Frontal cortex (tissue), 3 donors: ENCODE measurements at regions not wholly inside any gene's neighbourhood (a gene's known extent, or its start where the extent isn't known, plus 50 kb on each side); places are given as distances from the start of the nearest gene placed in this dataset.

Source experiments
- DNase-seq, 2 donors: peaks; one replicate each; pipeline ENCODE4 v3.0.0; 2012; ENCODE audit warnings: low spot score in 2 of 2
- FAIRE-seq: peaks from 2 replicates; lab custom pipeline; 2012; peaks lifted over from hg19 to GRCh38; lab: Jason Lieb, UNC
- donor health status: control.
- donor health status: control.
- donor health status: control.

GRCh38 chr1:198030682-198031081 lies 113.5 kb downstream of the LHX9 start:
- no peak for DNase-seq
- FAIRE-seq, result no peak

- DNase-seq (no peak), FAIRE-seq (no peak)
Observed at GRCh38 chr1:198031086-198031485, 113.9 kb downstream of the LHX9 start.

GRCh38 chr1:198032668-198033067 lies 115.5 kb downstream of the LHX9 start:
- no peak for DNase-seq
- FAIRE-seq, result no peak

GRCh38 chr1:198040880-198041279 lies 115.9 kb upstream of the NEK7 start:
- no peak for DNase-seq
- FAIRE-seq, result no peak

- DNase-seq (no peak), FAIRE-seq (no peak)
Observed at GRCh38 chr1:198042168-198042567, 114.6 kb upstream of the NEK7 start.

GRCh38 chr1:198047913-198048312 lies 108.9 kb upstream of the NEK7 start:
- no peak for DNase-seq
- FAIRE-seq, result no peak

GRCh38 chr1:198054510-198054909 lies 102.3 kb upstream of the NEK7 start:
- FAIRE-seq, result no peak
- DNase-seq, result no peak

GRCh38 chr1:198056255-198056654 lies 100.5 kb upstream of the NEK7 start:
- FAIRE-seq (no peak), DNase-seq (no peak)

- DNase-seq, result no peak
- FAIRE-seq, result no peak
Observed at GRCh38 chr1:198064181-198064580, 92.6 kb upstream of the NEK7 start.

GRCh38 chr1:198068285-198068684 lies 88.5 kb upstream of the NEK7 start:
- FAIRE-seq (no peak), DNase-seq (no peak)

GRCh38 chr1:198072177-198072576 lies 84.6 kb upstream of the NEK7 start:
- no peak for DNase-seq
- FAIRE-seq, result no peak

- DNase-seq, result no peak
- FAIRE-seq, result no peak
Observed at GRCh38 chr1:198075296-198075695, 81.5 kb upstream of the NEK7 start.

- DNase-seq (no peak), FAIRE-seq (no peak)
Observed at GRCh38 chr1:198079432-198079951, 77.3 kb upstream of the NEK7 start.

GRCh38 chr1:198082576-198082975 lies 74.2 kb upstream of the NEK7 start:
- no peak for FAIRE-seq

GRCh38 chr1:198083549-198083948 lies 73.2 kb upstream of the NEK7 start:
- FAIRE-seq (peak; percentile 82), DNase-seq (no peak)

More at GRCh38 chr1:198082576-198082975, 74.2 kb upstream of the NEK7 start:
- no peak for DNase-seq

GRCh38 chr1:198084241-198084908 lies 72.4 kb upstream of the NEK7 start:
- DNase-seq, result no peak
- FAIRE-seq, result no peak

GRCh38 chr1:198086051-198086745 lies 70.6 kb upstream of the NEK7 start:
- FAIRE-seq (no peak), DNase-seq (no peak)

GRCh38 chr1:198087831-198088230 lies 69.0 kb upstream of the NEK7 start:
- DNase-seq, result no peak
- no peak for FAIRE-seq

GRCh38 chr1:198088360-198089071 lies 68.3 kb upstream of the NEK7 start:
- FAIRE-seq (peak; percentile 8), DNase-seq (peak in 1 of 2 donors; percentile 4)

- DNase-seq (no peak), FAIRE-seq (no peak)
Observed at GRCh38 chr1:198096390-198096789, 60.4 kb upstream of the NEK7 start.

GRCh38 chr1:198099755-198100154 lies 57.0 kb upstream of the NEK7 start:
- DNase-seq (no peak), FAIRE-seq (no peak)
